ENCODE measurements at regions not wholly inside any gene's neighbourhood (a gene's known extent, or its start where the extent isn't known, plus 50 kb on each side); places are given as distances from the start of the nearest gene placed in this dataset.
A peak's percentile ranks its signal among the peaks of the same experiment; 100 is the strongest.

GRCh38 chr5:124318661-124319060 is 427.8 kb downstream of the ZNF608 start:
- H3K4me1 ChIP-seq (ENCODE audit: control insufficient read depth, insufficient read depth, low read length): no peaks in the 10 kb centered on the region
- H3K4me3 ChIP-seq (ENCODE audit: low read length): no peak overlapping the region
- H3K36me3 ChIP-seq (ENCODE audit: control insufficient read depth, insufficient read depth, low read length): no peaks in the 10 kb centered on the region
- no peak overlapping the region for H3K27ac ChIP-seq (ENCODE audit: low read depth, low read length)
- H3K9ac ChIP-seq (ENCODE audit: low read length): no peak overlapping the region
- H3K27me3 ChIP-seq (ENCODE audit: control insufficient read depth, insufficient read depth, low read length): no peaks in the 10 kb centered on the region

- Histone ChIP-seq H3K4me1 (ENCODE audit: control insufficient read depth, insufficient read depth, low read length) (no peaks in the 10 kb centered on the region), H3K9ac (ENCODE audit: low read length) (no peak overlapping the region), H3K27ac (ENCODE audit: low read depth, low read length) (no peak overlapping the region), H3K27me3 (ENCODE audit: control insufficient read depth, insufficient read depth, low read length) (no peaks in the 10 kb centered on the region), H3K36me3 (ENCODE audit: control insufficient read depth, insufficient read depth, low read length) (no peaks in the 10 kb centered on the region), H3K4me3 (ENCODE audit: low read length) (no peak overlapping the region)
Observed at GRCh38 chr5:124317451-124317850, 429.0 kb downstream of the ZNF608 start.

- H3K36me3 ChIP-seq (ENCODE audit: control insufficient read depth, insufficient read depth, low read length): no peaks in the 10 kb centered on the region
- no peaks in the 10 kb centered on the region for H3K27me3 ChIP-seq (ENCODE audit: control insufficient read depth, insufficient read depth, low read length)
- H3K9ac ChIP-seq (ENCODE audit: low read length): no peak overlapping the region
- no peaks in the 10 kb centered on the region for H3K4me1 ChIP-seq (ENCODE audit: control insufficient read depth, insufficient read depth, low read length)
- H3K27ac ChIP-seq (ENCODE audit: low read depth, low read length): no peak overlapping the region
- H3K4me3 ChIP-seq (ENCODE audit: low read length): no peak overlapping the region
Observed at GRCh38 chr5:124315741-124316415, 430.6 kb downstream of the ZNF608 start.

- Histone ChIP-seq H3K9ac (ENCODE audit: low read length) (no peak overlapping the region), H3K4me1 (ENCODE audit: control insufficient read depth, insufficient read depth, low read length) (no peaks in the 10 kb centered on the region), H3K36me3 (ENCODE audit: control insufficient read depth, insufficient read depth, low read length) (no peaks in the 10 kb centered on the region), H3K27ac (ENCODE audit: low read depth, low read length) (no peak overlapping the region), H3K27me3 (ENCODE audit: control insufficient read depth, insufficient read depth, low read length) (no peaks in the 10 kb centered on the region), H3K4me3 (ENCODE audit: low read length) (no peak overlapping the region)
Observed at GRCh38 chr5:124310453-124310852, 436.0 kb downstream of the ZNF608 start.

- Histone ChIP-seq H3K36me3 (ENCODE audit: control insufficient read depth, insufficient read depth, low read length) (no peaks in the 10 kb centered on the region), H3K27ac (ENCODE audit: low read depth, low read length) (no peak overlapping the region), H3K9ac (ENCODE audit: low read length) (no peak overlapping the region), H3K4me3 (ENCODE audit: low read length) (no peak overlapping the region), H3K27me3 (ENCODE audit: control insufficient read depth, insufficient read depth, low read length) (no peaks in the 10 kb centered on the region), H3K4me1 (ENCODE audit: control insufficient read depth, insufficient read depth, low read length) (no peaks in the 10 kb centered on the region)
Observed at GRCh38 chr5:124309241-124309980, 437.0 kb downstream of the ZNF608 start.

- no peak overlapping the region for H3K9ac ChIP-seq (ENCODE audit: low read length)
- H3K4me1 ChIP-seq (ENCODE audit: control insufficient read depth, insufficient read depth, low read length): peaks cover 8% of the 10 kb centered on the region
- H3K4me3 ChIP-seq (ENCODE audit: low read length): no peak overlapping the region
- no peak overlapping the region for H3K27ac ChIP-seq (ENCODE audit: low read depth, low read length)
- H3K36me3 ChIP-seq (ENCODE audit: control insufficient read depth, insufficient read depth, low read length): no peaks in the 10 kb centered on the region
- no peaks in the 10 kb centered on the region for H3K27me3 ChIP-seq (ENCODE audit: control insufficient read depth, insufficient read depth, low read length)
Observed at GRCh38 chr5:124303366-124303765, 443.1 kb downstream of the ZNF608 start.

- H3K9ac ChIP-seq (ENCODE audit: low read length): no peak overlapping the region
- peak overlapping the region; percentile 27 for H3K27ac ChIP-seq (ENCODE audit: low read depth, low read length)
- H3K4me3 ChIP-seq (ENCODE audit: low read length): no peak overlapping the region
- no peaks in the 10 kb centered on the region for H3K36me3 ChIP-seq (ENCODE audit: control insufficient read depth, insufficient read depth, low read length)
- peaks cover 15% of the 10 kb centered on the region for H3K4me1 ChIP-seq (ENCODE audit: control insufficient read depth, insufficient read depth, low read length)
- no peaks in the 10 kb centered on the region for H3K27me3 ChIP-seq (ENCODE audit: control insufficient read depth, insufficient read depth, low read length)
Observed at GRCh38 chr5:124302533-124302932, 443.9 kb downstream of the ZNF608 start.

GRCh38 chr5:124301850-124302249 is 444.6 kb downstream of the ZNF608 start:
- H3K9ac ChIP-seq (ENCODE audit: low read length): no peak overlapping the region
- H3K27ac ChIP-seq (ENCODE audit: low read depth, low read length): peak overlapping the region; percentile 27
- no peaks in the 10 kb centered on the region for H3K27me3 ChIP-seq (ENCODE audit: control insufficient read depth, insufficient read depth, low read length)
- no peaks in the 10 kb centered on the region for H3K36me3 ChIP-seq (ENCODE audit: control insufficient read depth, insufficient read depth, low read length)
- H3K4me1 ChIP-seq (ENCODE audit: control insufficient read depth, insufficient read depth, low read length): peaks cover 16% of the 10 kb centered on the region
- H3K4me3 ChIP-seq (ENCODE audit: low read length): no peak overlapping the region

GRCh38 chr5:124300815-124301621 is 445.4 kb downstream of the ZNF608 start:
- Histone ChIP-seq H3K36me3 (ENCODE audit: control insufficient read depth, insufficient read depth, low read length) (no peaks in the 10 kb centered on the region), H3K27me3 (ENCODE audit: control insufficient read depth, insufficient read depth, low read length) (no peaks in the 10 kb centered on the region), H3K4me3 (ENCODE audit: low read length) (no peak overlapping the region), H3K4me1 (ENCODE audit: control insufficient read depth, insufficient read depth, low read length) (peaks cover 16% of the 10 kb centered on the region), H3K27ac (ENCODE audit: low read depth, low read length) (no peak overlapping the region), H3K9ac (ENCODE audit: low read length) (no peak overlapping the region)

- H3K27me3 ChIP-seq (ENCODE audit: control insufficient read depth, insufficient read depth, low read length): no peaks in the 10 kb centered on the region
- no peak overlapping the region for H3K4me3 ChIP-seq (ENCODE audit: low read length)
- no peak overlapping the region for H3K9ac ChIP-seq (ENCODE audit: low read length)
- H3K27ac ChIP-seq (ENCODE audit: low read depth, low read length): no peak overlapping the region
- H3K4me1 ChIP-seq (ENCODE audit: control insufficient read depth, insufficient read depth, low read length): peaks cover 16% of the 10 kb centered on the region
- H3K36me3 ChIP-seq (ENCODE audit: control insufficient read depth, insufficient read depth, low read length): no peaks in the 10 kb centered on the region
Observed at GRCh38 chr5:124297826-124298225, 448.6 kb downstream of the ZNF608 start.

GRCh38 chr5:124292322-124292855 is 454.1 kb downstream of the ZNF608 start:
- Histone ChIP-seq H3K4me3 (ENCODE audit: low read length) (no peak overlapping the region), H3K27me3 (ENCODE audit: control insufficient read depth, insufficient read depth, low read length) (no peaks in the 10 kb centered on the region), H3K27ac (ENCODE audit: low read depth, low read length) (no peak overlapping the region), H3K9ac (ENCODE audit: low read length) (no peak overlapping the region), H3K36me3 (ENCODE audit: control insufficient read depth, insufficient read depth, low read length) (no peaks in the 10 kb centered on the region), H3K4me1 (ENCODE audit: control insufficient read depth, insufficient read depth, low read length) (peaks cover 8% of the 10 kb centered on the region)

GRCh38 chr5:124289641-124290311 is 456.7 kb downstream of the ZNF608 start:
- Histone ChIP-seq H3K4me1 (ENCODE audit: control insufficient read depth, insufficient read depth, low read length) (peaks cover 8% of the 10 kb centered on the region), H3K27ac (ENCODE audit: low read depth, low read length) (no peak overlapping the region), H3K4me3 (ENCODE audit: low read length) (no peak overlapping the region), H3K27me3 (ENCODE audit: control insufficient read depth, insufficient read depth, low read length) (no peaks in the 10 kb centered on the region), H3K36me3 (ENCODE audit: control insufficient read depth, insufficient read depth, low read length) (no peaks in the 10 kb centered on the region), H3K9ac (ENCODE audit: low read length) (no peak overlapping the region)

Measured in rectal smooth muscle tissue (tissue), 1 donor.